Loucy (cell line): ENCODE measurements at regions not wholly inside any gene's neighbourhood (a gene's known extent, or its start where the extent isn't known, plus 50 kb on each side); places are given as distances from the start of the nearest gene placed in this dataset.

Source experiments
- EZH2phosphoT487 ChIP-seq: fragments of 200-600 bp; IDR thresholded peaks from 2 replicates; pipeline ENCODE4 v1.6.1; 2018; ENCODE audit warnings: antibody characterized with exemption, mild to moderate bottlenecking, moderate library complexity, borderline replicate concordance
- TF ChIP-seq, protein P1 (sequence below): fragments of 200-600 bp; sonication (generic); conservative IDR thresholded peaks from 2 replicates; pipeline ENCODE4 v1.5.1; 2014; ENCODE audit warnings: mild to moderate bottlenecking, antibody characterized with exemption, low read length

DNA sequence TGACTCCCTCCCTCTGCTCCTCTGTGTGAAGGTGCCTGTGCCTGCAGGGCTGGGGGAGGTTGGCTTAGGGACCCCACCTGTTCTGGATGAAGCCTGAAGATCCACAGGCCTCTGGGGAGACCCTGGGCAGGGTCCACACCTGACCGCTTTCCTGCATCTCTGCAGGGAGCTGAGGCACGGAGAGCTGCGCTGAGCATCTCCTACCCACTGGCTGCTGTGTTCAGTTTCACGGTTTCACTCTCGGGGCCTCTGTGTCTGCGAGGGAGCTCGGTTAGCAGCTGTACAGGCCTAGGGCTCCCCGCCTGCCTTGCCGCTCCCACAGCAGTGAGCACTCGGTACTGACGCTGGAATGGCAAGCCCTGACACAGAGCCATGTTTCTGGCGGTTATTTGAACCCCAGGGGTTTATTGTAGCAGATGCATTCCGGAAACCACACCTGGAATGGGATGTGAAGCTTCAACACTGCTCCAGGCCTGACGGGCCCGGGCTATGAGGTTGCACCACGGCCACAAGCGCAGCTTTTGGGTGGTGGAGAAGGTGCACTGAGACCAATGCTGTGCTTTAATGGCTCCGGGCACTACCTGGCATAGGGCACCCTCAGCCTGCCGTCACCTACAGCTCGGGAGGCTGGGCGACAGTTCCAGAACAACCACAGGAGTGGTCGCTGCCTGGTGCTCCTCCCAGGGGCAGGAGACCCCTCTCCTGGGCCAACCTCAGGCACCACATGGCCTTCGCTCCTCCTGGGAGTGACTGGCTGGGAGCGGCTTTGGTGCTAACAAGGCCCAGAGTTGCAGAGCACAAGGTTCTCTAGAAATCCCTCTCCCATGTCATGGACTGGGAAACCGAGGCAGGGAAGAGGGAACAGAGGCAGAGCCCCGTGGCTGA is 257.9 kb downstream of the NDUFA10 start:
- TF ChIP-seq, protein P1, sequence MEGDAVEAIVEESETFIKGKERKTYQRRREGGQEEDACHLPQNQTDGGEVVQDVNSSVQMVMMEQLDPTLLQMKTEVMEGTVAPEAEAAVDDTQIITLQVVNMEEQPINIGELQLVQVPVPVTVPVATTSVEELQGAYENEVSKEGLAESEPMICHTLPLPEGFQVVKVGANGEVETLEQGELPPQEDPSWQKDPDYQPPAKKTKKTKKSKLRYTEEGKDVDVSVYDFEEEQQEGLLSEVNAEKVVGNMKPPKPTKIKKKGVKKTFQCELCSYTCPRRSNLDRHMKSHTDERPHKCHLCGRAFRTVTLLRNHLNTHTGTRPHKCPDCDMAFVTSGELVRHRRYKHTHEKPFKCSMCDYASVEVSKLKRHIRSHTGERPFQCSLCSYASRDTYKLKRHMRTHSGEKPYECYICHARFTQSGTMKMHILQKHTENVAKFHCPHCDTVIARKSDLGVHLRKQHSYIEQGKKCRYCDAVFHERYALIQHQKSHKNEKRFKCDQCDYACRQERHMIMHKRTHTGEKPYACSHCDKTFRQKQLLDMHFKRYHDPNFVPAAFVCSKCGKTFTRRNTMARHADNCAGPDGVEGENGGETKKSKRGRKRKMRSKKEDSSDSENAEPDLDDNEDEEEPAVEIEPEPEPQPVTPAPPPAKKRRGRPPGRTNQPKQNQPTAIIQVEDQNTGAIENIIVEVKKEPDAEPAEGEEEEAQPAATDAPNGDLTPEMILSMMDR = no peak
- TF ChIP-seq EZH2phosphoT487 = no peak
